ENCODE measurements at regions not wholly inside any gene's neighbourhood (a gene's known extent, or its start where the extent isn't known, plus 50 kb on each side); places are given as distances from the start of the nearest gene placed in this dataset.

- no peak for TF ChIP-seq PKNOX1 (IDR thresholded peaks at IDR 0.05)
- no peak for TF ChIP-seq FOXM1 (IDR thresholded peaks at IDR 0.05; ENCODE audit: borderline replicate concordance)
- TF ChIP-seq ARNT (IDR thresholded peaks at IDR 0.05), result no peak
- TF ChIP-seq FOXK2 (IDR thresholded peaks at IDR 0.05), result no peak
- no peak for TF ChIP-seq ZNF384 (IDR thresholded peaks at IDR 0.05)
- TF ChIP-seq ELF4 (IDR thresholded peaks at IDR 0.05), result no peak
- TF ChIP-seq NFRKB (IDR thresholded peaks at IDR 0.05), result no peak
Measured at GRCh38 chr9:79289856-79290255, 281.9 kb upstream of the TLE4 start.
